GM12864 (cell line): ENCODE measurements at regions not wholly inside any gene's neighbourhood (a gene's known extent, or its start where the extent isn't known, plus 50 kb on each side); places are given as distances from the start of the nearest gene placed in this dataset.

Source experiments
- DNase-seq: peaks from one replicate; pipeline ENCODE4 v3.0.0-alpha.2; 2011; ENCODE audit warnings: low read depth
- H3K4me3 ChIP-seq: 2 replicates; pipeline ENCODE4 v1.5.1; 2011; ENCODE audit warnings: mild to moderate bottlenecking, low read depth, low read length, control low read depth
- TF ChIP-seq, protein P1 (sequence below): IDR thresholded peaks from 2 replicates; pipeline ENCODE4 v1.5.1; 2011; ENCODE audit warnings: low read depth, mild to moderate bottlenecking, moderate library complexity, low read length, control low read depth, inconsistent platforms; ENCODE audit errors: missing control alignments

DNA sequence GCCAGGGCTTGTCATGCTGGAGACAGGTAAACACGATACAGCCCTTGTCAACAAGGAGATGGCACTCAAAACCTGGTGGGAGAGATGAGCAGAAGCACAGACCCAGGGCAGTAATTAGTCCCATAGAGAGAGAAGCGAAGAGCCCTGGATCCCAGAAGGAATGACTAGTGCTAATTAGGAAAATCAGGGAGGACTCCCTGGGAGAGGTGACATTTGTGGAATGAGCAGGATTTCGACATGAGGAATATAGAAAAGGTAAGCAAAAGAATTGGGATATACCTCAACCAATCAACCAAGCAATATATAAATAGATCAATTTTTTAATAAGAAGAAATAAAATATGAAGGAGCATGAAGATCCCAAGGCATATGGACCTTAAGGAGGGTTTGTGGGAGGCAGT lies 98.5 kb upstream of the GJB5 start:
- no peak overlapping the region for H3K4me3 ChIP-seq
- no peak for DNase-seq
- TF ChIP-seq, protein P1, sequence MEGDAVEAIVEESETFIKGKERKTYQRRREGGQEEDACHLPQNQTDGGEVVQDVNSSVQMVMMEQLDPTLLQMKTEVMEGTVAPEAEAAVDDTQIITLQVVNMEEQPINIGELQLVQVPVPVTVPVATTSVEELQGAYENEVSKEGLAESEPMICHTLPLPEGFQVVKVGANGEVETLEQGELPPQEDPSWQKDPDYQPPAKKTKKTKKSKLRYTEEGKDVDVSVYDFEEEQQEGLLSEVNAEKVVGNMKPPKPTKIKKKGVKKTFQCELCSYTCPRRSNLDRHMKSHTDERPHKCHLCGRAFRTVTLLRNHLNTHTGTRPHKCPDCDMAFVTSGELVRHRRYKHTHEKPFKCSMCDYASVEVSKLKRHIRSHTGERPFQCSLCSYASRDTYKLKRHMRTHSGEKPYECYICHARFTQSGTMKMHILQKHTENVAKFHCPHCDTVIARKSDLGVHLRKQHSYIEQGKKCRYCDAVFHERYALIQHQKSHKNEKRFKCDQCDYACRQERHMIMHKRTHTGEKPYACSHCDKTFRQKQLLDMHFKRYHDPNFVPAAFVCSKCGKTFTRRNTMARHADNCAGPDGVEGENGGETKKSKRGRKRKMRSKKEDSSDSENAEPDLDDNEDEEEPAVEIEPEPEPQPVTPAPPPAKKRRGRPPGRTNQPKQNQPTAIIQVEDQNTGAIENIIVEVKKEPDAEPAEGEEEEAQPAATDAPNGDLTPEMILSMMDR: no peak

- TF ChIP-seq, protein P1: no peak
These were observed 98.1 kb upstream of the GJB5 start for GRCh38 chr1:34656731-34657130.

DNA sequence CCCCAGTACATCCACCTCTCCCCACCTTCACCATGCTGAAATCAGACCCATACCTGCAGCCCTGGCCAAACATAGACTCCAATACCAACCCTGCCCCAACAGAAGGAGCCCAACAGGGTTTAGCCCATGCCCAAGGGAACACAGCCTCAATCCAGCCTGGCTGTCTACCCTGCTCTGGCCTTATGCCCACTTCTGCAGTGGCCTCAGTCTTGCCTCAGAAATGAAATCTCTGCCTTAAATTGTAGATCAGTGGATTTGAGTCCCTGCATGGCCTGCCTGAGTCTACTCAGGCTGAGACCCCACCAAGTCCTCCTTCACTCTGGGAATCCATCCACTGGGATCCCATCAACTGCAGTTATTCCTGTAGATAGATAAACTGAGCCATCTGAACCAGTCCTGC lies 97.6 kb upstream of the GJB5 start:
- no peak overlapping the region for H3K4me3 ChIP-seq
- TF ChIP-seq, protein P1: no peak
- DNase-seq: no peak

More at GRCh38 chr1:34656731-34657130, 98.1 kb upstream of the GJB5 start:
- no peak for DNase-seq
- no peak overlapping the region for H3K4me3 ChIP-seq

- DNase-seq: no peak
- H3K4me3 ChIP-seq: no peak overlapping the region
- TF ChIP-seq, protein P1: no peak
These were observed 97.0 kb upstream of the GJB5 start for GRCh38 chr1:34657849-34658248.

DNA sequence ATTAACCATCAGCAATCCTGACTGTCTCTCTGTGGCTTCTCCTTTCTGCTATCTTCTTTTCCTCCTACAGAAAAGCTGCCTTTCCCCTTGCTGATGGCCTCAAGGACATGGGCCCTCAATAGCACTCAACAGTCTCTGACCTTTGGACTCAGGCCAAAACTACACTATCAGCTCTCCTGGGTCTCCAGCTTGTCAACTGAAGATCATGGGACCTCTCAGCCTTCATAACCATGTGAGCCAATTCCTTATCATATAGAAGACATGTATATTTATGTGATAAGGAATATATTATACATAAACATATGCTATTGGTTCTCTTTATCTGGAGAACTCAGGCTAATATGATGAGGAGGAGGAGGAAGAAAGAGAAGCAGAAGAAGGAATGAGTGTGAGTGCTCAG lies 91.8 kb upstream of the GJB5 start:
- no peak for DNase-seq
- TF ChIP-seq, protein P1: no peak
- no peak overlapping the region for H3K4me3 ChIP-seq

DNA sequence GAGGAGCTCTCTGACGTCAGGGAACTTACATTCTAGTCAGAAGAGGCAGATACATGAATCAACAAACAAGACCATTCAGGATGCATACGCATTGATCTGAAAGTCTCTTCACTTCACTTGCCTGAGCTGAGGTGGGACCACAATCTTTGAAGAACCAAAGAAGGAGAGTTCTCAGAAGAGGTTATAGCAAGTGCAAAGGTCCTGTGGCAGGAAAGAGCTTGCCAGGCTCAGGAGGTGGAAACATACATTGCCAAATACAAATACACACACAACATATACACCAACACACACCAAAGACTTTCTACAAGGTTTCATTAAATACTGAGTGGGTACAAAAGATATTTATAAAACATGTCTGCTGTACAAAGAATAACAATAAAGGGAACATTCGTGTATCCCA lies 86.8 kb upstream of the GJB5 start:
- H3K4me3 ChIP-seq: no peak overlapping the region
- DNase-seq: no peak
- TF ChIP-seq, protein P1: no peak

DNA sequence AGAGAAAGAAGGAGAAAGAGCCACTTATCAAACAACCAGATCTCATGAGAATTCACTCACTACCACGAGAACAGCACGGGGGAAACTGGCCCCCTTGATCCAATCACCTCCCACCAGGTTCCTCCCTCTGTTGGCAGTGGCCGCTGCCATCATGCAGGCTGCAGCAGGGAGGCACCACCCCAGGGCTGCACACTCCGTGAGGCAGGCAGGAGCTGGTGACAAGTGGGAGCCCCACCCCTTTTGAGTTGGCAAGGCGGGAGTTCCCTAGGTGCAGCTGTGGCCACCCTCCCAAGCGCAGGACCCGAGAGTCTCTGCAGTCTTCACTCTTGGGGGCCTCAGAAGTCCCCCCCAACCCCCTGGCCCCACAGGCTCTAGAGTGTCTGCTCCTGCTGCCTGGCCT lies 83.9 kb upstream of the GJB5 start:
- TF ChIP-seq, protein P1: no peak
- no peak for DNase-seq
- no peak overlapping the region for H3K4me3 ChIP-seq
